ENCODE measurements at regions not wholly inside any gene's neighbourhood (a gene's known extent, or its start where the extent isn't known, plus 50 kb on each side); places are given as distances from the start of the nearest gene placed in this dataset.

DNA sequence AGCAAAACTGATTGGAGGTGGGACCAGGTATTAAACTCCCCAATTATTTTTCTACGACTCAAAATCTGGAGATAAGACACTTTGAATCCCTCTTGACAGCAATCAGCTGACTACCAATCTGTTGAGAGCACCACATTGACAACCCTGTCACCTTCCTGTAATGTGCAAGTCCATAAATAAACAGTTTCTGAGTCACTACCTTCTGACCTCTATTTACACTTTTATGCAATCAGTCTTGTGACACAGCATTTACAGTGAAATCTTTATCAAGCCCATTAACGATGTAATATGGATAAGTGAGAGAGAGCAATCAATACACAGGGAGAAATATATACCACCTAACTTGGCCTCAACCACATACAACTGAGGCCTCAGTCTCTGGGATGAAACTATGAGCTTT is 283.7 kb upstream of the ANO5 start:
- ChIA-PET CTCF (no interaction called here), POLR2A (no interaction called here)
- DNase-seq (ENCODE audit: extremely low spot score), result no peak
- no peak for TF ChIP-seq CTCF (IDR thresholded peaks at IDR 0.05; ENCODE audit: control extremely low read depth, extremely low read depth, low read depth, missing control alignments)

- CTCF ChIA-PET, result no interaction called here
- no peak for TF ChIP-seq CTCF (IDR thresholded peaks at IDR 0.05; ENCODE audit: control extremely low read depth, extremely low read depth, low read depth, missing control alignments)
- no peak for DNase-seq (ENCODE audit: extremely low spot score)
- POLR2A ChIA-PET, result no interaction called here
Observed at GRCh38 chr11:21911061-21911460, 281.8 kb upstream of the ANO5 start.

DNA sequence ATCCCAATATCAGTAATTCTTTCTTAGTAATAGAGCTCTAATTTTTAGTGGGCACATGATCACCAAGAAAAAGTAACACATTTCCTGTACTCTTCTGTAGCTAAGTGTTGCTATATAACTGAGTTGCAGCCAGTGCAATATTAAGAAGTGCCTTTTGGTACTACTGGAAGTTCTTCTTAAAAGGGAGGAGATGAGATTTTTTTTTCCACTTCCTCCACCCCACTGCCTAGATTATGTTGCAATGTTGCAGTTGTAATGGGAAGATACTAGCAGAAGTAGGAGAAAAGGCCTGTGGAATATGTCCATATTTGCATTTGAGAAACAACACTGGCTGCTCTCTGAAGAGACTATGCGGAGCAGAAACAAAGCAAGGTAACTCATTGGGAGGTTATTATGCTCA is 280.6 kb upstream of the ANO5 start:
- ChIA-PET POLR2A (no interaction called here), CTCF (no interaction called here)
- DNase-seq (ENCODE audit: extremely low spot score), result no peak
- TF ChIP-seq CTCF (IDR thresholded peaks at IDR 0.05; ENCODE audit: control extremely low read depth, extremely low read depth, low read depth, missing control alignments), result no peak

DNA sequence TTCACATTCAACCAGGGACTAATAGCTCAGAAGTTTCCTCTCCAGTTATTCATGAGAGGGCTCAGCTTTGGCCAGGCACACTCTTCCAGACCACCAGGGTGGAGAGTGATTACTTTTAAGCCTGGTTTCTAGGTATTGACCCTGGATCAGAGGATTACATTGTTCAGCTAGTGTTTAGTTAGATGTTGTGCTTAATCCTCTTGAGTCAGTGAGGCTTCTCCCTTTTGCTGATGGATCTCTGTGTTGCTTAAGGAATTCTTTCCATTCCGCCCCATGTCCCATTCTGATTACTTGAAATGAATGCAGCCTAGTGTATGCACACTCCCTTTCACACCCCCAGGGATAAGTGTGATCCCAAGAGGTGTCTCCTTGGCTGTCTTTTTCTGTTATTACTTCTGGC is 271.7 kb upstream of the ANO5 start:
- POLR2A ChIA-PET, result no interaction called here
- CTCF ChIA-PET, result no interaction called here
- no peak for TF ChIP-seq CTCF (IDR thresholded peaks at IDR 0.05; ENCODE audit: control extremely low read depth, extremely low read depth, low read depth, missing control alignments)

GRCh38 chr11:21924262-21924661 is 268.6 kb upstream of the ANO5 start:
- TF ChIP-seq CTCF (IDR thresholded peaks at IDR 0.05; ENCODE audit: control extremely low read depth, extremely low read depth, low read depth, missing control alignments), result no peak
- ChIA-PET CTCF (no interaction called here), POLR2A (no interaction called here)
- DNase-seq (ENCODE audit: extremely low spot score), result no peak

More for the DNA sequence above, 271.7 kb upstream of the ANO5 start:
- DNase-seq (ENCODE audit: extremely low spot score), result no peak

GRCh38 chr11:21927628-21928027 is 265.3 kb upstream of the ANO5 start:
- ChIA-PET CTCF (interaction anchor here (0.7 to 1.6 kb wide), 3 partner anchors 10 to 21 kb away, joined by 3 to 6 read pairs (median 6); no protein-coding TSS in a partner anchor), POLR2A (no interaction called here)
- TF ChIP-seq CTCF (IDR thresholded peaks at IDR 0.05; ENCODE audit: control extremely low read depth, extremely low read depth, low read depth, missing control alignments), result no peak
- DNase-seq (ENCODE audit: extremely low spot score), result no peak

DNA sequence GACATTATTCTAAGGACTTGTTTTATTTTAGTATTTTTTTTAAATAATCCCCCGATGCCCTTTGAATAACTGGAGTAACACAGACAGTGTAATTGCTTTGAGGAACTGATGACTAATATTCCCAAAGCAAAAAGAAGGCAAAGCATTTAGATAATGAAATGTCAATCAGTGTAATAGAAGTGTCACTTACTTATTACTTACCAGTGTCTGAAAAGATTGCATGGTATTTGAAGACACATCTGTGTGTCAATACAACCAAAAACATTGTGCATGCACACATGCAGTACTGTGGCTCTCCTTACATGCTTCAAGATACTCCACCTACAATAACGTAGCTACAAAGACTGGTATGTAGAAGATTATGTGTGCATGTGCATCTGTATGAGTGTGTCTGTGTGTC is 264.0 kb upstream of the ANO5 start:
- no peak for TF ChIP-seq CTCF (IDR thresholded peaks at IDR 0.05; ENCODE audit: control extremely low read depth, extremely low read depth, low read depth, missing control alignments)
- ChIA-PET CTCF (interaction anchor here (1.5 kb wide), 1 partner anchor 40 kb away, joined by 3 read pairs; no protein-coding TSS in a partner anchor), POLR2A (no interaction called here)
- no peak for DNase-seq (ENCODE audit: extremely low spot score)
